Common myeloid progenitor, CD34-positive (primary cell): ENCODE measurements at regions not wholly inside any gene's neighbourhood (a gene's known extent, or its start where the extent isn't known, plus 50 kb on each side); places are given as distances from the start of the nearest gene placed in this dataset.

Experiments
- CTCF ChIA-PET: fragments of 350-600 bp; sonication (Branson Sonifier 250); formaldehyde crosslinking; loops from one replicate; lab custom pipeline; 2021; ENCODE audit warnings: antibody characterized with exemption; lab: Charles Lee
- POLR2A ChIA-PET: fragments of 350-600 bp; sonication (Branson Sonifier 250); formaldehyde crosslinking; loops from one replicate; lab custom pipeline; 2021; ENCODE audit warnings: antibody characterized with exemption; lab: Charles Lee
- DNase-seq, 3 donors: peaks; one replicate each; pipeline versions ENCODE4 v3.0.0 to v3.0.0-alpha.2; 2013
- H3K27ac ChIP-seq, 2 experiments: 1 replicate in 1 of 2; 2 replicates in 1 of 2; pipeline ENCODE4 v1.7.0; 2013; ENCODE audit warnings: inconsistent platforms in 2 of 2, low read length in 2 of 2, mild to moderate bottlenecking in 2 of 2, low read depth in 1 of 2, moderate library complexity in 1 of 2; ENCODE audit not compliant: severe bottlenecking in 2 of 2, insufficient read depth in 1 of 2, poor library complexity in 1 of 2
- H3K27me3 ChIP-seq, 5 experiments: replicated peaks in 2 of 5; 1 replicate in 3 of 5; 2 replicates in 2 of 5; pipeline versions ENCODE4 v1.6.1 to v1.7.0; 2013; ENCODE audit warnings: low read length in 4 of 5, mild to moderate bottlenecking in 2 of 5, moderate library complexity in 2 of 5, inconsistent platforms in 1 of 5; ENCODE audit not compliant: insufficient read depth in 5 of 5, control insufficient read depth in 4 of 5
- H3K36me3 ChIP-seq, 4 experiments: 1 replicate in 2 of 4; 2 replicates in 2 of 4; pipeline versions ENCODE4 v1.6.1 to v1.7.0; 2013; ENCODE audit warnings: low read length in 3 of 4, control low read depth in 1 of 4, mild to moderate bottlenecking in 1 of 4; ENCODE audit not compliant: control insufficient read depth in 4 of 4, insufficient read depth in 4 of 4
- H3K4me1 ChIP-seq, 4 experiments: 1 replicate in 3 of 4; 2 replicates in 1 of 4; pipeline versions ENCODE4 v1.6.1 to v1.7.1; 2013; ENCODE audit warnings: low read length in 3 of 4, mild to moderate bottlenecking in 3 of 4, control low read depth in 1 of 4, inconsistent platforms in 1 of 4, moderate library complexity in 1 of 4; ENCODE audit not compliant: control insufficient read depth in 4 of 4, insufficient read depth in 4 of 4; ENCODE audit errors: control extremely low read depth in 1 of 4
- H3K4me3 ChIP-seq, 7 experiments: 1 replicate in 4 of 7; 2 replicates in 3 of 7; pipeline versions ENCODE4 v1.5.1 to v1.7.0; 2013; ENCODE audit warnings: mild to moderate bottlenecking in 7 of 7, low read length in 6 of 7, moderate library complexity in 6 of 7, inconsistent platforms in 2 of 7, low read depth in 2 of 7, control low read depth in 1 of 7; ENCODE audit not compliant: insufficient read depth in 4 of 7, control insufficient read depth in 1 of 7; ENCODE audit errors: extremely low read depth in 1 of 7
- H3K9me3 ChIP-seq, 5 experiments: 1 replicate in 4 of 5; 2 replicates in 1 of 5; pipeline versions ENCODE4 v1.6.1 to v1.7.1; 2013; ENCODE audit warnings: low read length in 4 of 5, mild to moderate bottlenecking in 2 of 5, inconsistent platforms in 1 of 5, low read depth in 1 of 5, moderate library complexity in 1 of 5; ENCODE audit not compliant: control insufficient read depth in 4 of 5, insufficient read depth in 2 of 5; ENCODE audit errors: control extremely low read depth in 1 of 5
- WGBS: methylation state at CpG from one replicate; pipeline ENCODE4 v1.1.5; 2013; ENCODE audit not compliant: insufficient coverage; 5-methylcytosine and 5-hydroxymethylcytosine counted together

DNA sequence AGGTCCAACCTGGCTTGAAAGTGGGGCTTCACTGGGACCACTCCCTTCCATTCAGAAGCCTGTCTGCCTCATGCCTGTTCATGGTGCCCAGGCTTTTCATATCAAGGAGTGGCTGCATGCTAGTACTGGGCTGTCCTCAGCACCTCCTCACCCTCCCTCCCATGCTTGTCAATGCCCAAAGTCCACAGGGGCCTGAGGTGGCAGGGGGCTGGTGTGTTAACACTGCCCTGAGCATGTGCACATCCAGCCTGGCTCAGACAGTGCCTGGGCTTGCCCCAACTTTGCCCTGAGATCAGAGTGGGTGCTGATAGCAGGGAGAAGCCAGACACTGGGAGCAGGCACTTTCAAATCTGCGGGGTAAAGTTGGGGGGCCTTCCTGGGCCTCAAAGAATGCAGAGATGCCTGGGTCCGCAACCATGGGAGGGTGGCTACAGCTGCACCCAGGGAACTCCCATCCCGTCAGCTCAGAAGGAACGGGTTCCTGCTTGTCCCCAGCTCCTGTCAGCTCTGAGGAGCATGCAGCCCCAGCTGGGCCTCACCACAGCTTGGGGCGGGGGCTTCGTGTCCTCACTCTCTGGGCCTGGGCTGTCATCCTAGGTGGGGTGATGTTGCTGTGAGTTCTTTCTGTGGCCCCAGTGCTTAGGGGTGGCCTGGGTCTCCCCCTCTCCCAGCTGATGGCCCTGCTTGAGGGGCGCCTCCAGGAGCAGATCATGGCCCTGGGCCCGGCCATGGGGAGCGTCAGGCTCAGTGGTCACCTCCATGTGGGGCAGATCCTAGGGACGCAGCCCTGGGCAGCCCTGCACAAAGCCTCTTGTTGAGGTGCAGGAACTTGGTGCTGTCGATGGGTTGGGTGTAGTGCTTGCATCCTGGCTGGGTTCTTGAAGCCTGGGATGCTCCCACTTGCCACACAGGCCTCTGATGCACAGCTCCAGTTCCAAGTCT is 830.6 kb upstream of the SLITRK5 start:
- 95% methylated on average over 10 of the region's 11 CpGs for WGBS
- Histone ChIP-seq H3K4me3 (no peak overlapping the region), H3K9me3 (peaks cover 0 to 15% (median 3%) of the 10 kb centered on the region in 5 experiments), H3K4me1 (no peaks in the 10 kb centered on the region), H3K36me3 (no peaks in the 10 kb centered on the region), H3K27ac (no peak overlapping the region), H3K27me3 (no peaks in the 10 kb centered on the region)
- no peak for DNase-seq
- CTCF ChIA-PET, result no interaction called here
- POLR2A ChIA-PET, result no interaction called here

DNA sequence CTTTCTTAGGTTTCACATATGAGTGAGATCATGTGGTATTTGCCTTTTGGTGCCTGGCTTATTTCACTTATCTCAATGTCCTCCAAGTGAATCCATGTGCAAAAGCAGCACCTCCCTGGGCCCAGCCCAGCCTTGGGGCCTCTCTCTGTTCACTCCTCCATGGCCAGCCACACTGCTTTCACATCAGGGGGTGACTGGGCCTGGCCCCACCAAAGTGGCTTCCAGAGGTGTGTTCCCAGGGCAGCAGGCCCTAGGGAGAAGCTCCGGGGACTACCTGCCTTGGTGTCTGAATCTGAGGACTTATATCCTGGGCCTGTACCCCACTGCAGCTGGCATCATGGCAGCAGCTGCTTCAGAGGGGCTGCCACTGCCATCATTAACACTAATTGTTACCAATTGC is 829.9 kb upstream of the SLITRK5 start:
- no peak for DNase-seq
- POLR2A ChIA-PET, result no interaction called here
- CTCF ChIA-PET, result no interaction called here
- peaks cover 0 to 15% (median under 1%) of the 10 kb centered on the region in 5 experiments for H3K9me3 ChIP-seq
- no peak overlapping the region for H3K27ac ChIP-seq
- H3K36me3 ChIP-seq, result no peaks in the 10 kb centered on the region
- H3K4me3 ChIP-seq, result no peak overlapping the region
- 100% methylated on average over 1 of the region's 1 CpG for WGBS
- H3K27me3 ChIP-seq, result no peaks in the 10 kb centered on the region
- no peaks in the 10 kb centered on the region for H3K4me1 ChIP-seq

DNA sequence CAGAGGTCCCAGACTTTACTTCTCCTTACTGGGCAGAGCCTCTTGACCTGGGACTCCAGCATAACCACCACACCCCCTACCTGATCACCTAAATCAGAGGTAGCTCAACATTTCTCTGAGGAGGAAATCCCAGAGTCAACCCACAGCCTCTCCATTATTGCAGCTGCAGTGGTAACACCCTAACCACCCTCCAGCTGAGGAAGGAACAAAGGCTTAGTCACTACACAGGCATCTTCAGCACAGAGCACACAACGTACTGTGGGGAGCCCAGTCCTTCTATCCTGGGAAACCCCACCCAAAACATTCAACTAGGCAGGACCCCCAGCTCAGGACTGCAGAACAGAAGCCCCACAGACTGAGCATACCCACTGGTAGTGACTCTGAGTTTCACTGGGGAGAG is 824.7 kb upstream of the SLITRK5 start:
- POLR2A ChIA-PET, result no interaction called here
- CTCF ChIA-PET, result interaction anchor here (1.3 kb wide), 1 partner anchor 11 kb away, joined by 3 read pairs; no protein-coding TSS in a partner anchor

DNA sequence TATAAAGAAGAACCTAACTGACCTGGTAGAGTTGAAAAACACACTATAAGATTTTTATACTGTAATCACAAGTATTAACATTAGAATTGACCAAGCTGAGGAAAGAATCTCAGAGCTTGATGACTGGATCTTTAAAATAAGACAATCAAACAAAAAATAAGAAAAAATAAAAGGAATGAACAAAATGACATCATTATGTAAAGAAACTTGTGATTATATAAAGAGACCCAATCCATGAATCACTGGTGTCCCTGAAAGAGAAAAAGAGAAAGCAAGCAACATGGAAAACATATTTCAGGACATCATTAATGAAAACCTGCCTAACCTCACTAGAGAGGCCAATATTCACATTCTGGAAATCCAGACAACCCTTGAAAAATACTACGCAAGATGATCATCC is 822.5 kb upstream of the SLITRK5 start:
- no peaks in the 10 kb centered on the region for H3K36me3 ChIP-seq
- H3K9me3 ChIP-seq, result no peaks in the 10 kb centered on the region
- no peaks in the 10 kb centered on the region for H3K4me1 ChIP-seq
- no peak overlapping the region for H3K4me3 ChIP-seq
- ChIA-PET POLR2A (interaction anchor here (0.6 kb wide), 1 partner anchor 9 kb away, joined by 4 read pairs; no protein-coding TSS in a partner anchor), CTCF (no interaction called here)
- no peaks in the 10 kb centered on the region for H3K27me3 ChIP-seq
- no CpG with 5 or more reads among the region's 1 CpG for WGBS
- DNase-seq, result no peak
- H3K27ac ChIP-seq, result no peak overlapping the region

More for the DNA sequence above, 824.7 kb upstream of the SLITRK5 start:
- Histone ChIP-seq H3K27ac (no peak overlapping the region), H3K9me3 (no peaks in the 10 kb centered on the region), H3K4me1 (no peaks in the 10 kb centered on the region), H3K27me3 (no peaks in the 10 kb centered on the region), H3K36me3 (no peaks in the 10 kb centered on the region), H3K4me3 (no peak overlapping the region)
- DNase-seq, result no peak
- no CpG with 5 or more reads among the region's 1 CpG for WGBS

DNA sequence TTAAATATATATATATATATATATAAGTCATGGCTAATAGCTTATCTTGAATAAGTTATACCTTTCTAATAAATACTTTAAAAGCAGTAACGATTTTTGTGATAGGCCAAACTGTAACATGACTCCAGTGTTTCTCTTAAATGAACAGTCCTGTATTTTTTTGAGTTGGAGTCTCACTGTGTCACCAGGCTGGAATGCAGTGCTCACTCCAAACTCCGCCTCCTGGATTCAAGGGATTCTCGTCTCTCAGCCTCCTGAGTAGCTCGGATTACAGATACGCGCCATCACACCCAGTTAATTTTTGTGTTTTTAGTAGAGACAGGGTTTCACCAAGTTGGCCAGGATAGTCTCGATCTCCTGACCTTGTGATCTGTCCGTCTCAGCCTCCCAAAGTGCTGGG is 814.2 kb upstream of the SLITRK5 start:
- ChIA-PET POLR2A (no interaction called here), CTCF (no interaction called here)
- Histone ChIP-seq H3K4me1 (no peaks in the 10 kb centered on the region), H3K4me3 (no peak overlapping the region), H3K27me3 (no peaks in the 10 kb centered on the region), H3K27ac (no peak overlapping the region), H3K9me3 (no peaks in the 10 kb centered on the region), H3K36me3 (no peaks in the 10 kb centered on the region)
- 99% methylated on average over 8 of the region's 8 CpGs for WGBS
- no peak for DNase-seq

DNA sequence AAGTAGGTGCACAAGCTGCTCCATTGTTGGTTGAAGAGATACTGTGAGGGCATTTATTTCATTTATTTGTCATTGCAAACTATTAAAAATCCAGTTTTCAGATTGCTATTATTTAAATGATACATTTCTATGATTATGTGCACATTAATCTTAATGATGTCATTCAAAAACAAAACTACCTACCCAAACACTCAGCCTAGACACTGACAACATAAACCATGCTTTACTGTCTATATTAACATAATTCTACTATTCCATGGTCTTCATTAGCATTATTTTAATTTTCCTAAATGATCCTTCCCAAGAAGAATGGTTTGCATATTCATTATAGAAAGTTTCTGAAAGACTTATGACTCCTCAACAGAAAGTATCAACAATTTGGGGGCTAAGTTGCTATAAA is 813.0 kb upstream of the SLITRK5 start:
- Histone ChIP-seq H3K36me3 (no peaks in the 10 kb centered on the region), H3K27ac (no peak overlapping the region), H3K4me3 (no peak overlapping the region), H3K27me3 (no peaks in the 10 kb centered on the region), H3K4me1 (no peaks in the 10 kb centered on the region), H3K9me3 (no peaks in the 10 kb centered on the region)
- ChIA-PET POLR2A (no interaction called here), CTCF (interaction anchor here (1.4 kb wide), 1 partner anchor 416 kb away, joined by 3 read pairs; no protein-coding TSS in a partner anchor)
- no peak for DNase-seq

DNA sequence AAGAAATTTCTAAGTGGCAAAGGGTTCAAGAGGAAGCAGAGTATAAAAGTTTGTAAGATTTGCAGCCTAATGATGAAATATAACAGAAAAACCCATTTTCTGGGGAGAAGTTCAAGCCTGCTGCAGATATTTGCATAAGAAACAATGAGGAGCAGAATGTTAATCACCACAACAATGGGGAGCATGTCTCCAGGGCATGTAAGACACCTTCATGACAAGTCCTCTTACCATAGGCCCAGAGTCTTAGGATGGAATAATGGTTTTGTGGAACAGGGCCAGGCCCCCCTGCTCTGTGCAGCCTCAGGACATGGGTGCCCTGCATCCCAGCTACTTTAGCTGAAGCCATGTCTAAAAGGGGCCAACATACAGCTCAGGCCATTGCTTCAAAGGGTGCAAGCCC is 809.0 kb upstream of the SLITRK5 start:
- CTCF ChIA-PET, result no interaction called here
- POLR2A ChIA-PET, result no interaction called here
- no peak for DNase-seq
- Histone ChIP-seq H3K27me3 (no peaks in the 10 kb centered on the region), H3K9me3 (no peaks in the 10 kb centered on the region), H3K27ac (no peak overlapping the region), H3K4me1 (no peaks in the 10 kb centered on the region), H3K4me3 (no peak overlapping the region), H3K36me3 (no peaks in the 10 kb centered on the region)
